H1 (cell line): ENCODE measurements at regions not wholly inside any gene's neighbourhood (a gene's known extent, or its start where the extent isn't known, plus 50 kb on each side); places are given as distances from the start of the nearest gene placed in this dataset.

Experiments used
- CTCF ChIA-PET: fragments of 300-600 bp; sonication (Branson Sonifier 250); formaldehyde crosslinking; loops from one replicate; lab custom pipeline; 2021; ENCODE audit not compliant: partially characterized antibody; lab: Charles Lee
- POLR2A ChIA-PET: fragments of 300-600 bp; sonication (Branson Sonifier 250); formaldehyde crosslinking; loops from one replicate; lab custom pipeline; 2021; ENCODE audit warnings: inconsistent platforms; ENCODE audit not compliant: partially characterized antibody; lab: Charles Lee
- DNase-seq, 2 experiments: peaks; one replicate each; pipeline versions ENCODE4 v3.0.0 to v3.0.0-alpha.2; 2010 to 2022; ENCODE audit warnings: low spot score in 2 of 2, low read depth in 1 of 2, mixed read lengths in 1 of 2
- FAIRE-seq: peaks from 2 replicates; lab custom pipeline; 2011; peaks lifted over from hg19 to GRCh38; lab: Jason Lieb, UNC
- H2AFZ ChIP-seq: 2 replicates; pipeline ENCODE4 v1.8.1; 2012; ENCODE audit warnings: low read length, inconsistent platforms
- H2AK5ac ChIP-seq: 2 replicates; pipeline ENCODE4 v1.6.1; 2013; ENCODE audit warnings: low read depth, low read length
- H2BK120ac ChIP-seq: replicated peaks from 2 replicates; pipeline ENCODE3; 2013; ENCODE audit warnings: low read depth, low read length, inconsistent platforms
- H2BK12ac ChIP-seq: 2 replicates; pipeline ENCODE4 v1.6.1; 2013; ENCODE audit warnings: low read depth, low read length
- H2BK15ac ChIP-seq: 2 replicates; pipeline ENCODE4 v1.6.1; 2013; ENCODE audit warnings: low read length
- H2BK20ac ChIP-seq: 2 replicates; pipeline ENCODE4 v1.6.1; 2013; ENCODE audit warnings: low read length
- H2BK5ac ChIP-seq: 2 replicates; pipeline ENCODE4 v1.6.1; 2013; ENCODE audit warnings: low read depth, low read length
- H3K14ac ChIP-seq: 2 replicates; pipeline ENCODE4 v1.6.1; 2013; ENCODE audit warnings: inconsistent platforms; ENCODE audit not compliant: insufficient read length
- H3K18ac ChIP-seq: 2 replicates; pipeline ENCODE4 v1.6.1; 2013; ENCODE audit warnings: low read length; ENCODE audit errors: extremely low read depth
- H3K23ac ChIP-seq: 2 replicates; pipeline ENCODE4 v1.6.1; 2013; ENCODE audit warnings: inconsistent platforms; ENCODE audit not compliant: insufficient read length
- H3K23me2 ChIP-seq: 2 replicates; pipeline ENCODE4 v1.6.1; 2013; ENCODE audit warnings: low read depth, low read length
- H3K27ac ChIP-seq: 2 replicates; pipeline ENCODE4 v1.6.1; 2011; ENCODE audit warnings: low read depth, low read length, inconsistent platforms
- H3K27me3 ChIP-seq, 4 experiments: replicated peaks in 1 of 4; 1 replicate in 1 of 4; 2 replicates in 3 of 4; pipeline versions ENCODE4 v1.6.1 to v1.8.1; 2011 to 2013; ENCODE audit warnings: low read length in 3 of 4, mild to moderate bottlenecking in 3 of 4, inconsistent platforms in 2 of 4, mixed read lengths in 2 of 4, moderate library complexity in 1 of 4; ENCODE audit not compliant: control insufficient read depth in 3 of 4, insufficient read depth in 3 of 4; ENCODE audit errors: extremely low read depth in 1 of 4
- H3K36me3 ChIP-seq, 4 experiments: 2 replicates each; pipeline versions ENCODE4 v1.6.1 to v1.8.1; 2011 to 2013; ENCODE audit warnings: mild to moderate bottlenecking in 4 of 4, low read length in 3 of 4, moderate library complexity in 2 of 4, control low read depth in 1 of 4, inconsistent platforms in 1 of 4; ENCODE audit not compliant: insufficient read depth in 4 of 4, control insufficient read depth in 2 of 4
- H3K4ac ChIP-seq: replicated peaks from 2 replicates; pipeline ENCODE3; 2013; ENCODE audit warnings: low read length, low read depth, mixed read lengths, inconsistent platforms; ENCODE audit not compliant: insufficient read length
- H3K4me1 ChIP-seq, 4 experiments: replicated peaks in 1 of 4; 1 replicate in 1 of 4; 2 replicates in 3 of 4; pipeline versions ENCODE4 v1.6.1 to v1.8.1; 2011 to 2013; ENCODE audit warnings: low read length in 3 of 4, inconsistent platforms in 2 of 4, mixed read lengths in 1 of 4; ENCODE audit not compliant: insufficient read depth in 4 of 4, control insufficient read depth in 3 of 4
- H3K4me2 ChIP-seq, 2 experiments: 2 replicates each; pipeline versions ENCODE4 v1.6.1 to v1.8.1; 2011 to 2013; ENCODE audit warnings: low read depth in 2 of 2, low read length in 2 of 2, control low read depth in 1 of 2, inconsistent platforms in 1 of 2, mild to moderate bottlenecking in 1 of 2; ENCODE audit not compliant: insufficient read depth in 1 of 2
- H3K4me3 ChIP-seq, 4 experiments: fragments of 200-600, 300-600 bp in 1 of 4; sonication (generic), shearing (Covaris generic), sonication (Bioruptor Twin) in 1 of 4; 2 replicates each; pipeline versions ENCODE4 v1.5.1 to v1.8.1; 2011 to 2016; ENCODE audit warnings: low read length in 4 of 4, low read depth in 3 of 4, control low read depth in 2 of 4, inconsistent platforms in 2 of 4, mild to moderate bottlenecking in 2 of 4, mixed read lengths in 1 of 4, moderate library complexity in 1 of 4; ENCODE audit not compliant: insufficient read depth in 2 of 4; ENCODE audit errors: extremely low read depth in 1 of 4
- H3K56ac ChIP-seq: replicated peaks from 2 replicates; pipeline ENCODE3; 2013; ENCODE audit warnings: low read depth, mild to moderate bottlenecking, mixed read lengths, low read length, inconsistent platforms; ENCODE audit not compliant: insufficient read length
- H3K79me1 ChIP-seq: 2 replicates; pipeline ENCODE4 v1.6.1; 2013; ENCODE audit warnings: low read depth, low read length, control low read depth
- H3K79me2 ChIP-seq, 2 experiments: 2 replicates each; pipeline versions ENCODE4 v1.6.1 to v1.8.1; 2012 to 2013; ENCODE audit warnings: low read length in 2 of 2, mild to moderate bottlenecking in 2 of 2, inconsistent platforms in 1 of 2; ENCODE audit not compliant: insufficient read depth in 2 of 2, control insufficient read depth in 1 of 2
- H3K9ac ChIP-seq, 4 experiments: replicated peaks in 1 of 4; 1 replicate in 1 of 4; 2 replicates in 3 of 4; pipeline versions ENCODE4 v1.6.1 to v1.8.1; 2011 to 2013; ENCODE audit warnings: low read depth in 3 of 4, low read length in 3 of 4, control low read depth in 2 of 4, mild to moderate bottlenecking in 2 of 4, moderate library complexity in 2 of 4, inconsistent platforms in 1 of 4; ENCODE audit errors: extremely low read depth in 1 of 4
- H3K9me3 ChIP-seq, 2 experiments: 2 replicates each; pipeline versions ENCODE4 v1.6.1 to v1.8.1; 2012 to 2013; ENCODE audit warnings: mild to moderate bottlenecking in 2 of 2, moderate library complexity in 2 of 2, control low read depth in 1 of 2, inconsistent platforms in 1 of 2, low read depth in 1 of 2, low read length in 1 of 2, mixed read lengths in 1 of 2; ENCODE audit not compliant: insufficient read depth in 2 of 2
- H4K20me1 ChIP-seq, 2 experiments: replicated peaks in 1 of 2; 2 replicates each; pipeline versions ENCODE3 to v1.8.1; 2011 to 2013; ENCODE audit warnings: inconsistent platforms in 2 of 2, low read length in 2 of 2, mild to moderate bottlenecking in 1 of 2; ENCODE audit not compliant: insufficient read depth in 2 of 2, control insufficient read depth in 1 of 2
- H4K5ac ChIP-seq: 2 replicates; pipeline ENCODE4 v1.6.1; 2013; ENCODE audit warnings: low read length, low read depth, mixed read lengths, inconsistent platforms; ENCODE audit not compliant: insufficient read length
- H4K8ac ChIP-seq: 2 replicates; pipeline ENCODE4 v1.8.0; 2013; ENCODE audit warnings: mild to moderate bottlenecking, moderate library complexity, low read length, inconsistent platforms; ENCODE audit not compliant: insufficient read depth; ENCODE audit errors: extremely low read depth
- H4K91ac ChIP-seq: replicated peaks from 2 replicates; pipeline ENCODE3; 2013; ENCODE audit warnings: low read length, mixed read lengths, inconsistent platforms; ENCODE audit not compliant: insufficient read length
- ASH2L ChIP-seq: fragments of 200-600, 300-600 bp; sonication (generic); IDR thresholded peaks from one replicate; pipeline ENCODE4 v1.7.1; 2017; ENCODE audit warnings: low read length
- CBX8 ChIP-seq: fragments of 300-800, 300-1000 bp; sonication (generic); IDR thresholded peaks from 2 replicates; pipeline ENCODE4 v1.7.1; 2016; ENCODE audit warnings: low read depth, low read length, borderline replicate concordance
- CREB1 ChIP-seq: IDR thresholded peaks from 2 replicates; pipeline ENCODE4 v1.6.1; 2012; ENCODE audit warnings: inconsistent platforms
- FOSL1 ChIP-seq: IDR thresholded peaks from 2 replicates; pipeline ENCODE4 v1.6.1; 2011; ENCODE audit warnings: mild to moderate bottlenecking, low read depth, low read length, moderate library complexity; ENCODE audit not compliant: insufficient read depth
- GTF2F1 ChIP-seq: IDR thresholded peaks from 2 replicates; pipeline ENCODE4 v1.6.1; 2012; ENCODE audit warnings: low read depth, low read length, improper control_type of control experiment, borderline replicate concordance
- MAFK ChIP-seq: IDR thresholded peaks from 2 replicates; pipeline ENCODE4 v1.6.1; 2012; ENCODE audit warnings: low read depth, mild to moderate bottlenecking, improper control_type of control experiment, low read length
- POU5F1 ChIP-seq: IDR thresholded peaks from 2 replicates; pipeline ENCODE4 v1.6.1; 2011; ENCODE audit warnings: low read depth, mild to moderate bottlenecking, low read length, moderate library complexity
- RBBP5 ChIP-seq: IDR thresholded peaks from 2 replicates; pipeline ENCODE4 v1.7.1; 2012; ENCODE audit warnings: low read depth, mild to moderate bottlenecking, inconsistent platforms, low read length, moderate library complexity, borderline replicate concordance
- SIN3A ChIP-seq, 2 experiments: IDR thresholded peaks in 1 of 2; conservative IDR thresholded peaks in 1 of 2; 2 replicates each; pipeline ENCODE4 v1.6.1; 2011 to 2012; ENCODE audit warnings: low read length in 2 of 2, improper control_type of control experiment in 1 of 2, low read depth in 1 of 2, mild to moderate bottlenecking in 1 of 2
- SP2 ChIP-seq: IDR thresholded peaks from 2 replicates; pipeline ENCODE4 v1.6.1; 2012; ENCODE audit warnings: mild to moderate bottlenecking, low read length, inconsistent platforms
- SUZ12 ChIP-seq: fragments of 200-600 bp; sonication (generic); IDR thresholded peaks from 2 replicates; pipeline ENCODE4 v1.6.1; 2012; ENCODE audit warnings: mild to moderate bottlenecking, inconsistent platforms, low read length, moderate library complexity, mixed read lengths
- TAF1 ChIP-seq: IDR thresholded peaks from 2 replicates; pipeline ENCODE4 v1.6.1; 2011; ENCODE audit warnings: mild to moderate bottlenecking, low read depth, low read length
- TBP ChIP-seq: IDR thresholded peaks from 2 replicates; pipeline ENCODE4 v1.6.1; 2011; ENCODE audit warnings: low read depth, low read length, improper control_type of control experiment
- TCF12 ChIP-seq: IDR thresholded peaks from 2 replicates; pipeline ENCODE4 v1.6.1; 2011; ENCODE audit warnings: low read depth, mild to moderate bottlenecking, low read length
- TEAD4 ChIP-seq: IDR thresholded peaks from 2 replicates; pipeline ENCODE4 v1.6.1; 2012; ENCODE audit warnings: low read depth, low read length, inconsistent platforms, mixed read lengths
- WGBS, 2 experiments: shearing (Covaris generic) in 1 of 2; methylation state at CpG; one replicate each; pipeline versions ENCODE4 v1.1.6 to v1.1.7; 2013 to 2015; ENCODE audit warnings: low lambda C conversion rate in 2 of 2, mixed read lengths in 2 of 2, inconsistent platforms in 1 of 2, low coverage in 1 of 2, missing lambda C conversion rate in 1 of 2; ENCODE audit not compliant: insufficient replicate concordance in 2 of 2, insufficient coverage in 1 of 2, insufficient read length in 1 of 2; ENCODE audit errors: extremely low coverage in 1 of 2, missing lambda C conversion rate in 1 of 2; 5-methylcytosine and 5-hydroxymethylcytosine counted together

GRCh38 chr7:131621652-131622051 is 65.2 kb upstream of the PODXL start:
- Histone ChIP-seq H3K4me1 (peaks cover 7 to 38% (median 18%) of the 10 kb centered on the region in 4 experiments), H2AFZ (no peak overlapping the region), H4K5ac (no peak overlapping the region), H3K27me3 (no peaks in the 10 kb centered on the region), H2BK15ac (no peak overlapping the region), H3K4me3 (no peak overlapping the region), H3K56ac (no peak overlapping the region), H4K91ac (peak overlapping the region; percentile 99), H2BK5ac (no peak overlapping the region; the same call in 1 of the 2 replicates), H3K4me2 (no peak overlapping the region), H3K18ac (no peak overlapping the region; the same call in 1 of the 2 replicates), H2BK20ac (0 out of 2 replicates have a peak overlapping the region, but pooled peaks have one; percentile 23), H2BK12ac (peak overlapping the region; percentile 100), H3K27ac (no peak overlapping the region), H3K23ac (no peak overlapping the region), H3K36me3 (no peaks in the 10 kb centered on the region), H3K23me2 (peaks cover 6% of the 10 kb centered on the region; the same call in 1 of the 2 replicates), H4K20me1 (peaks cover 0 to 2% of the 10 kb centered on the region in 2 experiments), H3K79me1 (no peaks in the 10 kb centered on the region), H3K9me3 (no peaks in the 10 kb centered on the region), H3K9ac (no peak overlapping the region), H3K4ac (no peak overlapping the region), H3K14ac (no peak overlapping the region), H2BK120ac (no peak overlapping the region), H4K8ac (no peak overlapping the region), H2AK5ac (0 out of 2 replicates have a peak overlapping the region, but pooled peaks have one; percentile 100), H3K79me2 (no peaks in the 10 kb centered on the region)
- 87% methylated on average over 1 of the region's 2 CpGs; no CpG with 5 or more reads in 1 of the 2 experiments for WGBS, 2 experiments
- ChIA-PET POLR2A (interaction anchor here (0.7 to 6.5 kb wide), 4 partner anchors 15 to 67 kb away, joined by 3 to 57 read pairs (median 28); no protein-coding TSS in a partner anchor), CTCF (interaction anchor here (11.7 kb wide), 1 partner anchor 76 kb away, joined by 93 read pairs; no protein-coding TSS in a partner anchor)
- DNase-seq, result no peak
- no peak for FAIRE-seq
- TF ChIP-seq TEAD4, result no peak
- TF ChIP-seq CBX8, result no peak
- no peak for TF ChIP-seq CREB1
- no peak for TF ChIP-seq TAF1
- TF ChIP-seq RBBP5, result no peak
- no peak for TF ChIP-seq SUZ12
- TF ChIP-seq ASH2L, result no peak
- TF ChIP-seq SP2, result no peak
- no peak for TF ChIP-seq GTF2F1
- no peak for TF ChIP-seq TBP
- TF ChIP-seq SIN3A (conservative IDR thresholded peaks at IDR 0.05 in 1 of 2, IDR thresholded peaks at IDR 0.05 in 1 of 2; ENCODE audit: low read depth in 1 of 2, low read length in 2 of 2), result no peak
- TF ChIP-seq FOSL1, result no peak
- TF ChIP-seq POU5F1, result no peak
- no peak for TF ChIP-seq TCF12
- TF ChIP-seq MAFK, result no peak
